ENCODE measurements at regions not wholly inside any gene's neighbourhood (a gene's known extent, or its start where the extent isn't known, plus 50 kb on each side); places are given as distances from the start of the nearest gene placed in this dataset.

- TF ChIP-seq ZFX (IDR thresholded peaks at IDR 0.05) = no peak
- no peak for TF ChIP-seq CTCF (conservative IDR thresholded peaks at IDR 0.05)
- no peak overlapping the region for H3K27ac ChIP-seq
These were observed 1294.4 kb downstream of the CDH8 start for GRCh38 chr16:60741810-60742209.

GRCh38 chr16:60739737-60740683 lies 1296.2 kb downstream of the CDH8 start:
- no peak for TF ChIP-seq ZFX (IDR thresholded peaks at IDR 0.05)
- TF ChIP-seq CTCF (conservative IDR thresholded peaks at IDR 0.05) = no peak
- no peak overlapping the region for H3K27ac ChIP-seq

- no peak for TF ChIP-seq CTCF (conservative IDR thresholded peaks at IDR 0.05)
- TF ChIP-seq ZFX (IDR thresholded peaks at IDR 0.05) = no peak
- no peak overlapping the region for H3K27ac ChIP-seq
These were observed 1304.7 kb downstream of the CDH8 start for GRCh38 chr16:60731329-60732050.

- TF ChIP-seq ZFX (IDR thresholded peaks at IDR 0.05) (no peak), CTCF (conservative IDR thresholded peaks at IDR 0.05) (no peak)
- H3K27ac ChIP-seq = no peak overlapping the region
These were observed 1307.2 kb downstream of the CDH8 start for GRCh38 chr16:60729051-60729450.

- H3K27ac ChIP-seq = no peak overlapping the region
- TF ChIP-seq CTCF (conservative IDR thresholded peaks at IDR 0.05) (no peak), ZFX (IDR thresholded peaks at IDR 0.05) (no peak)
These were observed 1308.4 kb downstream of the CDH8 start for GRCh38 chr16:60727851-60728250.

GRCh38 chr16:60720060-60720459 lies 1316.2 kb downstream of the CDH8 start:
- no peak overlapping the region for H3K27ac ChIP-seq
- TF ChIP-seq CTCF (conservative IDR thresholded peaks at IDR 0.05) (no peak), ZFX (IDR thresholded peaks at IDR 0.05) (no peak)

- TF ChIP-seq CTCF (conservative IDR thresholded peaks at IDR 0.05) (no peak), ZFX (IDR thresholded peaks at IDR 0.05) (no peak)
These were observed 1318.4 kb downstream of the CDH8 start for GRCh38 chr16:60717808-60718207.

More at GRCh38 chr16:60717808-60718207, 1318.4 kb downstream of the CDH8 start:
- no peak overlapping the region for H3K27ac ChIP-seq
